HG03103 (cell line): ENCODE measurements at regions not wholly inside any gene's neighbourhood (a gene's known extent, or its start where the extent isn't known, plus 50 kb on each side); places are given as distances from the start of the nearest gene placed in this dataset.
"Not testable (repeated sequence)": the region's sequence is repeated elsewhere in the genome, so short reads cannot be mapped to it uniquely, and the experiment has no call there.

Experiments used
- ATAC-seq: cut with Tn5 transposase; IDR thresholded peaks from one replicate; pipeline ENCODE4 v1.9.1; 2021; ENCODE audit warnings: low read depth; ENCODE audit not compliant: unreplicated experiment

GRCh38 chr5:34547300-34548085, 108.6 kb upstream of the RAI14 start:
- ATAC-seq, result no peak

- no peak for ATAC-seq
Measured at GRCh38 chr5:34548086-34548403, 108.1 kb upstream of the RAI14 start.

- no peak for ATAC-seq
Measured at GRCh38 chr5:34550247-34550646, 105.9 kb upstream of the RAI14 start.

- ATAC-seq, result no peak
Measured at GRCh38 chr5:34550964-34551363, 105.2 kb upstream of the RAI14 start.

- no peak for ATAC-seq
Measured at GRCh38 chr5:34551911-34552433, 104.2 kb upstream of the RAI14 start.

- no peak for ATAC-seq
Measured at GRCh38 chr5:34552686-34553085, 103.4 kb upstream of the RAI14 start.

- ATAC-seq, result no peak
Measured at GRCh38 chr5:34553581-34553980, 102.5 kb upstream of the RAI14 start.

- no peak for ATAC-seq
Measured at GRCh38 chr5:34554641-34555040, 101.5 kb upstream of the RAI14 start.

- no peak for ATAC-seq
Measured at GRCh38 chr5:34555699-34556508, 100.2 kb upstream of the RAI14 start.

GRCh38 chr5:34556509-34556782, 99.7 kb upstream of the RAI14 start:
- ATAC-seq, result no peak

GRCh38 chr5:34561581-34561980, 94.5 kb upstream of the RAI14 start:
- not testable (repeated sequence) for ATAC-seq

- no peak for ATAC-seq
Measured at GRCh38 chr5:34562791-34563190, 93.3 kb upstream of the RAI14 start.

- ATAC-seq, result no peak
Measured at GRCh38 chr5:34563269-34563668, 92.9 kb upstream of the RAI14 start.

GRCh38 chr5:34563931-34564709, 92.0 kb upstream of the RAI14 start:
- no peak for ATAC-seq

- no peak for ATAC-seq
Measured at GRCh38 chr5:34564710-34565235, 91.4 kb upstream of the RAI14 start.

GRCh38 chr5:34570143-34570542, 86.0 kb upstream of the RAI14 start:
- no peak for ATAC-seq

GRCh38 chr5:34570721-34571676, 85.1 kb upstream of the RAI14 start:
- no peak for ATAC-seq

- no peak for ATAC-seq
Measured at GRCh38 chr5:34571677-34572041, 84.5 kb upstream of the RAI14 start.

- no peak for ATAC-seq
Measured at GRCh38 chr5:34574936-34575467, 81.1 kb upstream of the RAI14 start.
